Loucy (cell line): ENCODE measurements at regions not wholly inside any gene's neighbourhood (a gene's known extent, or its start where the extent isn't known, plus 50 kb on each side); places are given as distances from the start of the nearest gene placed in this dataset.

Experiments used
- H2AFZ ChIP-seq: fragments of 200-600 bp; sonication (generic); 2 replicates; pipeline ENCODE4 v1.6.0; 2016; ENCODE audit warnings: antibody characterized with exemption, mild to moderate bottlenecking, low read length, moderate library complexity
- H3F3A ChIP-seq: fragments of 200-600 bp; 2 replicates; pipeline ENCODE4 v1.6.0; 2016; ENCODE audit warnings: antibody characterized with exemption, low read depth, mild to moderate bottlenecking
- H3K27me3 ChIP-seq: fragments of 200-600 bp; sonication (generic); 2 replicates; pipeline ENCODE4 v1.6.1; 2014; ENCODE audit warnings: low read length, mild to moderate bottlenecking; ENCODE audit not compliant: insufficient read depth, poor library complexity, severe bottlenecking
- H3K36me3 ChIP-seq: fragments of 200-600 bp; sonication (generic); 2 replicates; pipeline ENCODE4 v1.6.1; 2016; ENCODE audit warnings: low read length; ENCODE audit not compliant: insufficient read depth
- H3K4me1 ChIP-seq: fragments of 200-600 bp; sonication (generic); 2 replicates; pipeline ENCODE4 v1.5.1; 2014; ENCODE audit warnings: low read length, mild to moderate bottlenecking; ENCODE audit not compliant: insufficient read depth, poor library complexity, severe bottlenecking
- H3K4me2 ChIP-seq: fragments of 200-600 bp; sonication (generic); 2 replicates; pipeline ENCODE4 v1.6.0; 2014; ENCODE audit warnings: antibody characterized with exemption, low read length, low read depth, mild to moderate bottlenecking; ENCODE audit not compliant: poor library complexity, severe bottlenecking
- H3K4me3 ChIP-seq: fragments of 200-600 bp; sonication (generic); 2 replicates; pipeline ENCODE4 v1.5.1; 2014; ENCODE audit warnings: low read length, mild to moderate bottlenecking, mixed read lengths; ENCODE audit not compliant: poor library complexity, severe bottlenecking
- H3K79me2 ChIP-seq: fragments of 200-600 bp; sonication (generic); 2 replicates; pipeline ENCODE4 v1.6.1; 2014; ENCODE audit warnings: low read length; ENCODE audit not compliant: insufficient read depth
- H3K9ac ChIP-seq: fragments of 200-600 bp; sonication (generic); 2 replicates; pipeline ENCODE4 v1.6.0; 2014; ENCODE audit warnings: mild to moderate bottlenecking, low read depth, low read length, moderate library complexity; ENCODE audit not compliant: poor library complexity, severe bottlenecking
- H3K9me2 ChIP-seq: fragments of 200-600 bp; sonication (generic); replicated peaks from 2 replicates; pipeline ENCODE4 v1.6.1; 2016; ENCODE audit warnings: low read depth, low read length, mixed read lengths
- H3K9me3 ChIP-seq: fragments of 200-600 bp; sonication (generic); 2 replicates; pipeline ENCODE4 v1.6.1; 2014; ENCODE audit warnings: mild to moderate bottlenecking, antibody characterized with exemption, low read length, low read depth; ENCODE audit not compliant: insufficient read depth
- H4K20me1 ChIP-seq: fragments of 200-600 bp; sonication (generic); 2 replicates; pipeline ENCODE4 v1.6.0; 2014; ENCODE audit warnings: antibody characterized with exemption, low read length, mild to moderate bottlenecking; ENCODE audit not compliant: insufficient read depth, poor library complexity, severe bottlenecking
- CTCF ChIP-seq: fragments of 200-600 bp; sonication (generic); conservative IDR thresholded peaks from 2 replicates; pipeline ENCODE4 v1.5.1; 2014; ENCODE audit warnings: mild to moderate bottlenecking, antibody characterized with exemption, low read length
- EZH2phosphoT487 ChIP-seq: fragments of 200-600 bp; IDR thresholded peaks from 2 replicates; pipeline ENCODE4 v1.6.1; 2018; ENCODE audit warnings: antibody characterized with exemption, mild to moderate bottlenecking, moderate library complexity, borderline replicate concordance

GRCh38 chr14:81936348-81936747 lies 402.7 kb upstream of the SEL1L start:
- Histone ChIP-seq H3K79me2 (no peaks in the 10 kb centered on the region), H3K27me3 (no peaks in the 10 kb centered on the region), H3F3A (no peaks in the 10 kb centered on the region), H3K9ac (no peak overlapping the region), H3K4me1 (no peaks in the 10 kb centered on the region), H3K36me3 (no peaks in the 10 kb centered on the region), H3K9me3 (no peaks in the 10 kb centered on the region; the same call in 1 of the 2 replicates), H3K4me2 (no peak overlapping the region), H2AFZ (no peak overlapping the region), H3K9me2 (no peaks in the 10 kb centered on the region), H3K4me3 (no peak overlapping the region), H4K20me1 (no peaks in the 10 kb centered on the region)
- TF ChIP-seq CTCF (no peak), EZH2phosphoT487 (no peak)

GRCh38 chr14:81936902-81937301 lies 403.2 kb upstream of the SEL1L start:
- no peaks in the 10 kb centered on the region for H3K27me3 ChIP-seq
- no peaks in the 10 kb centered on the region for H4K20me1 ChIP-seq
- TF ChIP-seq EZH2phosphoT487 = no peak
- no peak for TF ChIP-seq CTCF
- H3K79me2 ChIP-seq = no peaks in the 10 kb centered on the region
- H3K4me3 ChIP-seq = no peak overlapping the region
- no peaks in the 10 kb centered on the region for H3K4me1 ChIP-seq
- H3K9me3 ChIP-seq = no peaks in the 10 kb centered on the region; the same call in 1 of the 2 replicates
- H2AFZ ChIP-seq = no peak overlapping the region
- no peak overlapping the region for H3K4me2 ChIP-seq
- H3F3A ChIP-seq = no peaks in the 10 kb centered on the region
- no peak overlapping the region for H3K9ac ChIP-seq
- H3K36me3 ChIP-seq = no peaks in the 10 kb centered on the region
- no peaks in the 10 kb centered on the region for H3K9me2 ChIP-seq

GRCh38 chr14:81938341-81938740 lies 404.7 kb upstream of the SEL1L start:
- Histone ChIP-seq H3K9me2 (no peaks in the 10 kb centered on the region), H4K20me1 (no peaks in the 10 kb centered on the region), H3F3A (no peaks in the 10 kb centered on the region), H3K79me2 (no peaks in the 10 kb centered on the region), H3K9me3 (no peaks in the 10 kb centered on the region), H3K4me3 (no peak overlapping the region), H3K36me3 (no peaks in the 10 kb centered on the region), H3K4me1 (no peaks in the 10 kb centered on the region), H2AFZ (no peak overlapping the region), H3K27me3 (no peaks in the 10 kb centered on the region), H3K9ac (no peak overlapping the region), H3K4me2 (no peak overlapping the region)
- no peak for TF ChIP-seq CTCF
